Peyer's patch (tissue), 4 donors: ENCODE measurements at regions not wholly inside any gene's neighbourhood (a gene's known extent, or its start where the extent isn't known, plus 50 kb on each side); places are given as distances from the start of the nearest gene placed in this dataset.

ENCODE experiments used
- CTCF ChIP-seq, 6 experiments: fragments of 450-650 bp in 4 of 6; fragments of 200-600 bp in 2 of 6; sonication (generic) in 1 of 6; IDR thresholded peaks; one replicate each; pipeline ENCODE4 v1.5.1; 2017 to 2019; ENCODE audit warnings: antibody characterized with exemption in 6 of 6, mild to moderate bottlenecking in 3 of 6, moderate library complexity in 1 of 6
- POLR2A ChIP-seq, 2 donors: fragments of 450-650 bp; IDR thresholded peaks; one replicate each; pipeline ENCODE4 v1.5.1; 2017; ENCODE audit warnings: antibody characterized with exemption in 2 of 2, mild to moderate bottlenecking in 2 of 2, moderate library complexity in 2 of 2

DNA sequence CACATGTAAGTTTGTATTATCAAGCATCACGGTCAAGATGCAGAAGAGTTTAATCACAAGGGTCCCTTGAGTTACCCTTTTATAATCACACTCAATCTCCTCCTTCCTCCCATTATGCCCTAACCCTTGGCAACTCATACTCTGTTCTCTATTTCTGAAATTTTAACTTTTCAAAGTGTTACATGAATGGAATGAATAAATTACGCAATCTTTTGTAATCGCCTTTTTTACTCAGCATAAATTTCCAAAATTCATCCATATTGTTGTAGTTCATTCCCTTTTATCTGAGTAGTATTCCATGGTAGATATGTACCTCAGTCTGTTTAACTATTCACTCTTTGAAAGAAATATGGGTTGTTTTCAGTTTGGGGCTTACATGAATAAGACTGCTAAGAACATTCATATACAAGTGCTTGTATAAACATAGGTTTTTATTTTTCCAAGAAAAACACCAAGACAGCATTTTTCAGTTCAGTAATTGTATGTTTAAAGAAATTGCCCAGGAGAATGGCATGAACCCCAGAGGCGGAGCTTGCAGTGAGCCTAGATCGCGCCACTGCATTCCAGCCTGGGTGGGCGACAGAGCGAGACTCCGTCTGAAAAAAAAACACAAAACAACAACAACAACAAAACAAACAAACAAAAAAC lies 430.9 kb upstream of the KCNH7 start:
- TF ChIP-seq CTCF (IDR thresholded peaks at IDR 0.05): no peak
- TF ChIP-seq POLR2A (IDR thresholded peaks at IDR 0.05): no peak
